ENCODE measurements at regions not wholly inside any gene's neighbourhood (a gene's known extent, or its start where the extent isn't known, plus 50 kb on each side); places are given as distances from the start of the nearest gene placed in this dataset.

GRCh38 chr6:119717942-119718341, 368.4 kb upstream of the MAN1A1 start:
- TF ChIP-seq POLR2A (IDR thresholded peaks at IDR 0.05), result no peak
- TF ChIP-seq, protein P1, sequence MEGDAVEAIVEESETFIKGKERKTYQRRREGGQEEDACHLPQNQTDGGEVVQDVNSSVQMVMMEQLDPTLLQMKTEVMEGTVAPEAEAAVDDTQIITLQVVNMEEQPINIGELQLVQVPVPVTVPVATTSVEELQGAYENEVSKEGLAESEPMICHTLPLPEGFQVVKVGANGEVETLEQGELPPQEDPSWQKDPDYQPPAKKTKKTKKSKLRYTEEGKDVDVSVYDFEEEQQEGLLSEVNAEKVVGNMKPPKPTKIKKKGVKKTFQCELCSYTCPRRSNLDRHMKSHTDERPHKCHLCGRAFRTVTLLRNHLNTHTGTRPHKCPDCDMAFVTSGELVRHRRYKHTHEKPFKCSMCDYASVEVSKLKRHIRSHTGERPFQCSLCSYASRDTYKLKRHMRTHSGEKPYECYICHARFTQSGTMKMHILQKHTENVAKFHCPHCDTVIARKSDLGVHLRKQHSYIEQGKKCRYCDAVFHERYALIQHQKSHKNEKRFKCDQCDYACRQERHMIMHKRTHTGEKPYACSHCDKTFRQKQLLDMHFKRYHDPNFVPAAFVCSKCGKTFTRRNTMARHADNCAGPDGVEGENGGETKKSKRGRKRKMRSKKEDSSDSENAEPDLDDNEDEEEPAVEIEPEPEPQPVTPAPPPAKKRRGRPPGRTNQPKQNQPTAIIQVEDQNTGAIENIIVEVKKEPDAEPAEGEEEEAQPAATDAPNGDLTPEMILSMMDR (IDR thresholded peaks at IDR 0.05), result no peak

Data from heart left ventricle (tissue), 13 donors.